ENCODE measurements at regions not wholly inside any gene's neighbourhood (a gene's known extent, or its start where the extent isn't known, plus 50 kb on each side); places are given as distances from the start of the nearest gene placed in this dataset.

DNA sequence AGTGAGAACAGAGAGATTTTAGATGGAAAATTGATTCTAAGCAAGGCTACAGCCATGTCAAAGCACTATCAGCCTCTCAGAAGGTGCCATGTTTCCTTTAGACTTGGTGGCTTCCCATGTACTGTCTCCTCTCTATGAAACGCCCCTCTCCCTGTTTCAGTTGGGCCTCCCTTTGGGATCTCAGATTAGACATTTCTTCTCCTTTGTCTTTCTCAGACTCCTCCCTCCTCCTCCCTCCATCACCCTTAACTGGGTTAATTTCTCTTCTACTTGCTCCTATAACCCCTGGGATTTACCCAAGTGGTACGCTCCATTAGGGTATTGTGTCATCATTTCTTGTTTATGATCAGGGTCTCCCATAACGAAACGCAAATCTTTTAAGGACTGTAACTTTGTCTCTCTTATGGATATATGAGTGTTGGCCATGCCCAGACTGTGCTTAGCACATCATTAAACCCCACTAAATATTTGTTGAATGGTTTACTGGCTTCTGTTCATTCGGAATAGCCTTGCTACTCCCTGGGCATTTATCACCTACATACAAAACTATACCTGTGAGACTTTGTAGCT is 106.8 kb downstream of the FAM9B start:
- no peak for TF ChIP-seq CTCF (IDR thresholded peaks at IDR 0.05)

GRCh38 chrX:8921615-8922014 is 112.3 kb downstream of the FAM9B start:
- TF ChIP-seq CTCF (IDR thresholded peaks at IDR 0.05): no peak

DNA sequence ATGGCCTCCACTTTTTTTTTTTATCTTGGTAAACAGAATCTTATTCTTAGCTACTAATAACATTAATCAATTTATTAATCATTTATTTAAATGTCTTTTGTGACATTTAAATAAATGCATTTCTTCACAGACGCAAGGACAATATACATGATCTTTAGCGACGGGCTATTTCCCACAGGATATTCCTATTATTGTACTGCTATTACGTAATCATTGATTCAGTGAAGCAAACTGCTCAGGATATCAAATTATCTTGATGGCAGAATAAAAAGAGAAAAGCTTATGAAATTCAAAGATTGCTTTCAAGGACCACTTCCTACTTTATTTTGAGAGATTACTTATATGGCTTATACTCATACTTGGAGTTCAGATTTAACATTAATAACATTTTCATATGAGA is 114.1 kb downstream of the FAM9B start:
- TF ChIP-seq CTCF (IDR thresholded peaks at IDR 0.05): no peak

DNA sequence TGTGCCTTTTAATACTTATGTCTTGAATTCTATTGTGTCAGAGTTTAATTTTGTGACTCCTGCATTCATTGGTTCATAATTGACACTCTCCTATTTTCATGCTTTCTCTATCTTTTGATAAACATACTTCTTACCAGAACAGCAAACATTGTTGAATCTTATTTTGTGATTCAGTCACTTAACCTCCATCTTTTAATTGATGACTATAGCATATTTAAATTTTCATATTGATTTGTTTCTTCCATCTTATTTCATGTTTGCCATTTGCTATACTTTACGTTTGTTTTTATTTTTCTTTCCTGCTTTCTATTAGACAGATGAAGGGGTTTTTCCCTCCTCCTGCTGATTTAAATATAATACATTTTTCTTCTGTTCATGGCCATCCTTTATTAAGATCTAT is 115.5 kb upstream of the FAM9A start:
- TF ChIP-seq CTCF (IDR thresholded peaks at IDR 0.05): no peak

GRCh38 chrX:8914681-8915080 is 113.5 kb upstream of the FAM9A start:
- no peak for TF ChIP-seq CTCF (IDR thresholded peaks at IDR 0.05)

GRCh38 chrX:8913655-8914409 is 112.6 kb upstream of the FAM9A start:
- TF ChIP-seq CTCF (IDR thresholded peaks at IDR 0.05): no peak

DNA sequence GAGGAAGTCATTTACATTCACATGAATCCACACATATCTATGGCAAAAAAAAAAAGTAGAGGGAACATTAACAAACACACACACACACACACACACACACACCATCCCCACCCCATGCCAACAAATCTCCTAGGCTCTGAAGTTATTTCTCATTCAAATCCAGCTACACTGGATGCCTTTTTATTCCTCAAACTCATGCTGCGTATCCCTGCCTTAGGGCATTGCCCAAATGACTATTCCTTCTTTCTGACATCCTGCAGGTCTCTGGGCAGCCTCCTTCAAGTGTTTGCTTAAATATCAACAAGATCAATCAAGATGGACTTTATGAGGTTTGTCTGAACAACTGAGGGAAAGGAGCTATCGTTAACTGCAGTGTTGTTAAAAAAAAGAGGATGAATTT is 106.5 kb upstream of the FAM9A start:
- no peak for TF ChIP-seq CTCF (IDR thresholded peaks at IDR 0.05)
